Right ventricle myocardium inferior (tissue), 1 donor: ENCODE measurements at regions not wholly inside any gene's neighbourhood (a gene's known extent, or its start where the extent isn't known, plus 50 kb on each side); places are given as distances from the start of the nearest gene placed in this dataset.

ENCODE experiments used
- ATAC-seq: fragments of 200-7000 bp; cut with Tn5 transposase; one replicate; pipeline ENCODE4 v1.9.1; 2020; ENCODE audit warnings: mild to moderate bottlenecking, moderate library complexity
- DNase-seq: peaks from one replicate; pipeline ENCODE4 v3.0.0; 2021; ENCODE audit errors: missing footprints
- intact Hi-C: fragments of 100-400 bp; cut with DNase I; formaldehyde crosslinking; loops from one replicate; pipeline ENCODE4 v1.11.0; 2022
- donor health status: DM: no; HTN: yes; CAD: no; lungs with severe emphysema.

DNA sequence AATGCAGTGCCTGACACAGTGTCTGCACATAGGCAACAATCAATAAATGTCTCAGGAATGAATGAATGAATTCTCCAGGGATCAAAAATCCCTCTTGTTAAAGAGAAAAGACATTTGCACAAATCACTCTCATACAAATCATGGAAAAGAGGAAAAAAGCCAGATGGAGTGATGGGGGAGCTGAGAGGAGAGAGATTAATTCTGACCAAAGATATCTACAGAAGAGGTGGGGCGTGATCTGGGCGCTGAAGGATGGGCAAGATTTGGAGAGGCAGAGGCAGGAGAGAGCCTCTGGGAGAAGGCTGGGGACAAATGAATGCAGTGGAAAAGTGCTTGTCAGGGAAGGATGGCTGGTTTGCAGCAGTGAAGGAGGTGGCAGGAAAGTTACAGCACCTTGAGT lies 142.9 kb upstream of the BACH2 start:
- DNase-seq (no peak), ATAC-seq (no peak)
- intact Hi-C loops = no loop called here

DNA sequence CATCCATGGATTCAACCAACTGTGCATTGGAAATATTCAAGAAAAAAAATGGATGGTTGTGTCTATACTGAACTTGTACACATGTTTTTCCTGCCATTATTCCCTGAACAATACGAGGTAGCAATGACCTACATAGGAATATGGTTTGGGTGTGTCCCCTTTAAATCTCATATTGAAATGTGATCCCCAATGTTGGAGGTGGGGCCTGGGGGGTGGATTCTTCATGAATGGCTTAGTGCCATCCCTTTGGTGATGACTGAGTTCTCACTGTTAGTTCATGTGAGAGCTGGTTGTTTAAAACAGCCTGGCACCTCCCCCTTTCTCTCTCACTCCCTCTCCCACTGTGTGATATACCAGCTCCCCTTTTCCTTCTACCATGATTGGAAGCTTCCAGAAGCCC lies 139.8 kb upstream of the BACH2 start:
- ATAC-seq (no peak), DNase-seq (no peak)
- intact Hi-C loops = no loop called here

DNA sequence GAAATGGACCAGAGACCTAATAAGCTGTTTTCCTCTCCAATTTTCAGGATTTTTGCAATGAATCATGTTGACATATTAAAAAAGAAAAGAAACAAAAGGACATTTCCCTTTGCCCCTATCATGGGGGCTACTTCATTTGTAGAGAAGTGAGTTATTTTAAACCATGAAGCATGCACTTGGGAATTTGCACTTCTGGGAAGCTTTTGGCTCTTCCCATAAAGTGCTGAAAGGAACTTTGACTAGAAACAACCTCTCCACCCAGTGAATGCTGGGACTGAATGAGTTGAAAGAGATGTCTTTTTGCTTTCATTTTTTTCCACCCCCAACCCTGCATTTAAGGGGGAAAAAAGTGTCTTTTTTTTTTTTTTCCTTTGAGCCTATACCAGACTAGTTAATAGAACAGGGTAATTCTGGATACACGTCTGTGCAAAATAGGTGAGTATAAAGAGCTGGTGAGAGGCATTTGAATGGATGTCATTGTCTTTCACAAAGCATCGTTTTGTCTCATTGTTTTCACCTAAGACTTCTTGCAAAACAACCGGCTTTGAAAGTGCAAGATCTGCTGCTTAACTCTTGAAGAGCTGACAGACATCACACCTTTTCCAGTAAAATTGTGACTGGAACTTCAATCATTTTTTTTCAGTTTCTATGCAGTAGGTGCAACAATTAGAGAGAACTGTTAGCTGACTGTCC lies 138.7 kb upstream of the BACH2 start:
- ATAC-seq (no peak), DNase-seq (no peak)
- intact Hi-C loops = no loop called here

DNA sequence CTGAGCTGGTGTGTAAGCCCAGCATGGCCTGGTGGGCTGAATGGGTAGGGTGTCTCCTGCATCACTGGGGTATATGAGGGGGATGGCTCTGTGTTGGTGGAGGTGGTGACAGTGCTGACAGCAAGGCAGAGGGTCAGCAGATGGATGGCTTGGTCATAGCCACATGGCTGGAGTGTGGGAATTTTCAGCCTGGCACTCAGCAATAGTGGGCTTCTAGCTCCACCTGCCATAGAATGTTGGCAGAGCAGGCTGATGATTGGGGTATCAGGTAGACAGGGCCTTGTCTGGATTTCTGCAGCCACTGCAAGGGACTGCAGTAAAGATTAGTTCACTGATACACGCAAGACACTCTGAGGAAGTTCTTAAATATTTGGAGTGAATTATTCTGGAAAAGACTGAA lies 137.5 kb upstream of the BACH2 start:
- ATAC-seq (no peak), DNase-seq (no peak)
- intact Hi-C loops = no loop called here

DNA sequence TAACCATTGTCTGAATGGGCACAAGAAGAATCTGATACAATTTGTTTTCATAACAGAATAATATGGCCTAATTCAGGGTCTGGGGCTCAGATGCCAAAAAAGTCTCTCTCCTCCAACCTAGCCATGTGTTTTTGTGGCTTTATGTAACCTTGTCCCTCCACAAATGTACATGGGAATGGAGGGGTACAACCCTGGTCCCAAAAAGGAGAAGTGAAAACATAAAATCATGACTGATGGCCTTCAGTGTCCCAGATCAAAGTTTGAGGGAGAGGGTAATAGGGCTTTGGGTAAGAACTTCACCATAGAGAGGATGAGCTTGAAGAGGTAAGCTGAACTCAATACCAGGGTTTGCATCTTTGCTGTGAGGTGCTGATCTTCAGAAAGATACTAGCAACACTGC lies 136.3 kb upstream of the BACH2 start:
- DNase-seq (no peak), ATAC-seq (no peak)
- intact Hi-C loops = no loop called here

DNA sequence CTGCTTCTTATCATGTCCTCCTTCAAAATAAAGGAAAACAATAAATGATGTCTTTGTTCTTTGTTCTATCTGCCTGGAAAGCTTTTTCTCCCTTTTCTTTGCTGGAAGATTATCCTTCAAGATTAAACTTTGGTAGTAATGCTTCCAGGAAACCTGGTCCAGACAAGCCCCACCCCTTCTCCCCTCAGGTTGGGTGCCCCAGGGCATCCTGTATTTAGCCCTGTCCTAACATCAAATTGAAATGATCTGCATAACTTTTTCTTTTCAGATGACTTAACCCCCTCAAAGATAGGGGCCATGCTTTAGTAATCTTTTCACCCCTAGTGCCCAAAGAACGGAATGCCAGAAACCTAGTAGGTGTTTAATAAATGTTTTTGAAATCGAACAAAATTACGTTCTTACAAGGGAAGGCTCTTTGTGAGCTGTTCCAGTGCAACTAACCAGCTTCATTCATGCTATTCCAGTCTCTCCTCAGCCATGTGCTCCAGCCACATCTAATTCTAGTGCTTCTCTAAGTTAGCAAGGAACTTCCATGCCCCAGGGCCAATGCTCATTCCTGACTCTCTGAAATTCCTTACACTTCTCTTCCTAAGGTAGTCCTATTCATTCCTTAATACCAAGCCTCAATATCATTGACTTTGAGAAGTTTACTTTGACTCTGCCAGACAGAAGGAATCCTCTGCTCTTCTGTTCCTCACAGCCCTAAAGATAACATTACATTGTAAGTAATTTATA lies 135.6 kb upstream of the BACH2 start:
- intact Hi-C loops = no loop called here
- DNase-seq = no peak
- no peak for ATAC-seq

DNA sequence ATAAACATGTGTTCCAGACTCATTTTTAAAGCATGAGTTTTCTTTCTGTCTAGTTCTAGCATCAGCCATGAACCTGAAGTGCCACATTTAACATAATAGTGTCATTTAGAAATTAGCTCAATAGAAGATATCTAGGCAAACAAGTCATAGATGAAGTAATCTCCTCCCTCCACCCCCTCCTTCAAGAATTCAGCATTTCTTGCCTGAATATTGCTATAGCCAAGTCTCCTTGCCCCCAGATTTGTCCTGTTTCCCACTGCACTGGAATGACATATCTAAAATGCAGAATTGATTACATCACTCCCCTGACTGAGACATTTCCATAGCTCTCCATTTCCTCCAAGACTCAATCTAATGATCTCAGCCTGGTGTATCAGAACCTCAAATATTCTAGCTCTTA lies 134.9 kb upstream of the BACH2 start:
- DNase-seq (no peak), ATAC-seq (no peak)
- intact Hi-C loops = no loop called here

DNA sequence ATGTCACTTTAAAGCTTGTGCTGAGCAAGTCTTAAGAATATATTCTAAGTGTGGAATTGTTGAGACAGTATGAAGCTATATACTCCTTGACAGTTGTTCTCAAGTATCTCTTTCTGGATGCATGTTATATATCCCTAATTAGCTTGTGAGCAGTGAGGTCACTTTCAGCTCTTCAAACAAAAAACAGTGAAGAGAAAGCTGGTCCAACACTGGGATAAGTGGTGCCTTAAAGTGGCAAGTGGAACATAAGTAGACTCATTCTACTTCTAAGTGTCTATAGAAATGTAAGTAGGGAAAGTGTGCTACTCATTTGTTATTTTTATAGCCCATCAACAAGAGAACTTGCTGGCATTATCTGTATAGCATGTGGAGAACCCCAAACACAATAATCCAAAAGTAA lies 133.1 kb upstream of the BACH2 start:
- ATAC-seq (no peak), DNase-seq (no peak)
- intact Hi-C loops = no loop called here

DNA sequence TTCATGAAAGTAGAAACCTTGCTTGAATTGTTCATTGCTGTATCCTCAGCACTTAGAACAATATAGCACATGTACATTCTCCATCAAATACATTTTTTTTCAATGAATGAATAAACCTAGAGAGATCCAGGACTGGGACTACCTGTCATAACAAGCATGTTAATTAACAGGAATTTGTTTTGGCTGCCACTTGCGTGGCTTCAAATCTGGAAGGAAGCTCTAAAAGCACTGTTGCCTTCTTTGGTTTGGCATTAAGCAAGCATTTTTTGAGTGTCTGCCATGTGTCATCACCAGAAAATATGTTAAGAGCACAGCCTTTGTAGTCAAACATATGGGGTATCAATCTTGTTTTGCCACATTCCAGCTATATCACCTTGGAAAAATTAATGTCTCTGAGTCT lies 131.9 kb upstream of the BACH2 start:
- no peak for DNase-seq
- intact Hi-C loops = no loop called here
- ATAC-seq = no peak

DNA sequence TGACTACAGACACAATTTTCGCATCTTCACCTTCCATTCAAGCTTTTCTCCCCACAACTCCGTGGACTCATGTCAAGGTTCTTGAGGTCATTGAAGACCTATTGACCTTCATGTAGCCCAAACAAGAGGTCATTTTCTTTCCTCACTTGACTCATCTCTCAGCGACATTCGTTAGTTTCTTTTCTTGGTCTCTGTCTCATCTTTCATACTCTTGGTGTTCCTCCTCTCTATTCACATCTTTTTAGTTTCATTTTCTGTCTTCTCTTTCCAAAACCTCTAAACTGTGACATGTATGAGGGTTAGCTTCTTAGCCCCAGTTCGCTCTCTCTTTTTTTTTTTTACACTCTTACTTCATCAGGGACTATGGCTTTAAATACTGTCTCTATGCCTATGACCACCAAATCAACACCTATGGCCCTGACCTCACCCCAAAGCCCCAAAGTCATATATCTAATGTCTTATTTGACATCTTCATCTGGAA lies 128.6 kb upstream of the BACH2 start:
- ATAC-seq = no peak
- no peak for DNase-seq
- intact Hi-C loops = no loop called here

DNA sequence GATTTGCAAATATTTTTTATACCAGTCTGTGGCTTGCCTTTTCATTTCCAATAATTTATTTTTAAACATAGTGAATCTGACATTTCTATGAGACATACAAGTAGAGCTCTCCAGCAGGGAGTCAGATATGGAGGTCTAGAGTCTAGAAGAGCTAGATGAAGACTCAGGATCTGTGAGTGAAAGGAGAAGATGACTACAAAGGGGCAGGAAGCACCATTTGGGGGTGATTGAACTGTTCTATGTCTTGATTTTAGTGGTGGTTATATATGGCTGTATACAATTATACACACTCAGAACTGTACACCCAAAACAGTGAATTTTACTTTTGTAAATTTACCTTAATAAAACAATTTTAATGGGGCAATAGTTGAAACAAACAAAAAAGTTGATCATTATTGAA lies 127.9 kb upstream of the BACH2 start:
- no peak for DNase-seq
- ATAC-seq = no peak
- intact Hi-C loops = no loop called here

DNA sequence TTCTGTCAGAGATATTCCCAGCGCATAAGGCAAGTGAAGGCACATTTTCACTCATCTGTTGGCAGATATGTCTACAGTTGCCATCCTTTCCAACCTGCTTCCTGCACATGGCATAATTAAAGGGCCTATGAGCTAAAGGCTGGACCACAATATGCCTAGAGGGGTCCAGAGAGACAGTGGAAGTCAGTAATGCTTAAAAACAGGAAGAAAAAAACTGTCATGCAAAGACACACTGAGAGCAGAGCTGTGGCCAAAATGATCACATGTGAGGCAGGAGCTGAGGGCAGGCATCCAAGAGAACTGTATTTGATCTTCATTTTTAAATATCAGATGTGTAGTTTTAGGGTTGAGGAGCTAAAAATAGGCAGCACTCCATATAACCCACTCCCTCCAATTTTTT lies 125.0 kb upstream of the BACH2 start:
- intact Hi-C loops = no loop called here
- ATAC-seq = no peak
- DNase-seq = no peak

DNA sequence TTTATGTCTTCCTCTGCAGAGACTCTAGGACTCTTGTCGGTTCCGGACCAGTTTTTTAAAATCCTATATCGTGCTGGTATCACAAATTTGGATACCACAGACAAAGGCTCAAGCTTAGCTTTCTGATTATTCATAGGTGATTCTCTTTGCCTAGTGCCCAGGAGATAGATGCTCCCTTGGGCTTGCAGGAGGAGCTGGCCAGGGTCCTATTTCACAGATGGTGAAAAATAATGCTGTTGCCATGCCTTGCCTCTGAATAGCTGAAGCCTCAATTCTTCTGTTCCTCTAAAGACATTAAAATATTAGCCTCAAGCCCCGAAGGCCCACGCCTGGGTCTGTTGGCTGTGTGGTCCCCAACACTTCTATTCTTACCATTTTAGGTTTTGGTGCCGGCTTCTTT lies 123.9 kb upstream of the BACH2 start:
- ATAC-seq (no peak), DNase-seq (no peak)
- intact Hi-C loops = no loop called here

DNA sequence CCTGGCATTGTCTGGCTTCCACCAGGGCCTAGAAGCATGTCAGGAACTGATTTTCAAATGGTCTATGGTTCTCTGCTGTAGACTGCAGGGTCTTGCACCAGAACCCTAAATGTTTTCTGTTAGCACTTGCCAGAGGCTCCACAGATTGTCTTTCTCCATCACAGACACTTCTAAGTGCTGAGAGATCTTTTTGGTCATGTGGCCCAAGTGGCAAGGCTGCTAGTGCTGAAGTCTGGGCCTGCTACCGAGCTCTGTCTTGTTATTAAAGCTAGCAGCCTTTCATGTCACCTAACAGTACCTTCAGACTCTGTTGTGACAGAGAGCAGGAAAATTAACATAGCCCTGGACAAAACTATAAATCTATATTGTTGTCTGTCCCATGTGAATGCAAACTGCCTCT lies 120.7 kb upstream of the BACH2 start:
- peak; percentile 78 for ATAC-seq
- intact Hi-C loops = no loop called here

DNA sequence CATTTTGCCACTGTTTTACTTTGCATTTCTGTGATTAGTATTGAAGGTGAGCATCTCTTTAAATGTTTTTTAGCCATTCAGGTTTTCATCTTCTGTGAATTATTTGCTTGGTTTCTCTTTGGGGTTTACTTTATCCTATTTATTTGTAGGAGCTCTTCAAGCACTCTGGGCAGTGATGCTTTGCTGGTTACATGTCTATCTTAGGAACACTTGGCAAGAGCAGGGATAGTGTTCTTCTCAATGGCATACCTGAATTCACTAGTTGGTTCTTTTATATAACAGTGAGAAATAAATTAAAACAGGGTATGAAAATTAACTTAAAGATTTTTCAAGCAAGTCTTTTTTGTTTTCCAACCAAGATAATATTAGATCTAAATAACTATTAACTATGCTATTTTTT lies 119.7 kb upstream of the BACH2 start:
- ATAC-seq = no peak
- DNase-seq = no peak
- intact Hi-C loops = no loop called here

More for the DNA sequence above, 120.7 kb upstream of the BACH2 start:
- DNase-seq = no peak

DNA sequence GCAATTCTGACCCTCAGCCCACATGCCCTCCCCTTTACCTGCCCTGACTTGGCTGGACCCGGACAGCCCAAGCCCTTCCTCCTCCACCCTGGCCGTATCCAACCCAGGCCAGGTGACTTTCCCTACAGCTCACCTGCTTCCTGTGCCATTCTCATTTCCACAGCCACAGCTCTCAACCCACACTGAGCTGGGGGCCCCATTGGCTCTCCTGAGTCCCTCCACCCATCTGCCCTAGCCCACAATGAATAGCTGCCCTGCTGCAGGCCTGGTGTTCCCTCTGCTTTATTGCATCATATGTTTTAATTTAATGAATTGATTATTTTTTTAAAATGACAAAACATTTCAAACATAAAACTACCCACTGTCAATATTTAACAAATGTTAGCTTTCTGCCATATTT lies 118.5 kb upstream of the BACH2 start:
- intact Hi-C loops = no loop called here
- ATAC-seq (no peak), DNase-seq (no peak)

DNA sequence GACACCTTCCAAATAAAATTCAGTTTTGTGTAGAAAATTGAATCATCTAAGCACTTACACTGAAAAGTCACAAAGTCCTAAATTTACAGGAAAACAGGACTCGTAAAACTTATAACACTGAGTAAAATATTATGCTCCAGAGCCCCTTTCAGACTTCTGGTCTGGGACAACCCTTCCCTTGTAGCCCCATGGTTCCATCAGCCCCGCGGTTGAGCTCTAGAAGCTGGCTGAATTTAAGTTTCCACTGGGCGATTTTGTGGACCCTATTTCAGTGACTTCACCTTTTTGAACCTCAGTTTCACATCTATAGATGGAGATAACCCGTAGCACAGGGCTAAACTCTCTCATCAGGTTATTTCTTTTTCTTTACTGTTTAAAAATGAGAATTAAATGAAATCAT lies 117.7 kb upstream of the BACH2 start:
- intact Hi-C loops = no loop called here
- DNase-seq (no peak), ATAC-seq (no peak)

DNA sequence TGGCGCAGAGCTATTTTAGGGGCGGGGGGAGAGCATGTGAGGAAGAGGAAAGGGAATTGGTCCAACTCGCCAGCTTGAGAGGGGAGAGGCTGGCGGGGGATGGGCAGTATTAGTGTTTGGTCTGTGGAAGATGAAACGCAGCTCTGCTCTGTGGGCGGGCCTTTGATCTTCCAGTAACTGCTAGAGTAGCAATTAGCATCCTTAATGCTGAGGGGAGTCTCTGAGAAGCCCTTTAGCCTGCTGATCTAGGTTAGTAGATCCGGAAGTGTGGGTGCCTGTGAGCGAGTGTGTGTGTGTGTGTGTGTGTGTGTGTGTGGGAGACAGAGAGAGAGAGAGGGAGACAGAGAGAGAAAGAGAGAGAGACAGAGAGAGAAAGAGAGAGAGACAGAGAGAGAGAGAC lies 117.2 kb upstream of the BACH2 start:
- intact Hi-C loops = no loop called here
- no peak for ATAC-seq
- DNase-seq = no peak

DNA sequence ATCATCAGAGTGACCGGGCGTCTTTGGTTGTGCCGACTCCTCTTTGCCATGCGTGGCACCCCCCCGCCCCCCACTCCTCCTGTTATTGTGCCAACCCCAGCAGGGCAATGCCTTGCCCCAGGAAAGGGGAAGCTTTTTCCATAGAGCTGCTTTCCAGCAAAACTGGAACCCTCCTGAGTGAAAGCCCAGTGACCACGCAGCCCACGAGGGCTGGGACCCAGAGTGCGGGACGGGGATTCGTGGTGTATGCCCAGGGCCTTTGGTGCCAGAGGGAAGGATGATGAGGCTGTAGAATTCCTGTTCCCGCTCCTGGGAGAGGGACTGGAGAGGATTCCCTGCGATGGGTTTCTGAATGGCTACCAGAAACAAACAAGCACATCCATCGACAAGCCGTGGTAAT lies 116.8 kb upstream of the BACH2 start:
- intact Hi-C loops = no loop called here
- DNase-seq (no peak), ATAC-seq (no peak)

DNA sequence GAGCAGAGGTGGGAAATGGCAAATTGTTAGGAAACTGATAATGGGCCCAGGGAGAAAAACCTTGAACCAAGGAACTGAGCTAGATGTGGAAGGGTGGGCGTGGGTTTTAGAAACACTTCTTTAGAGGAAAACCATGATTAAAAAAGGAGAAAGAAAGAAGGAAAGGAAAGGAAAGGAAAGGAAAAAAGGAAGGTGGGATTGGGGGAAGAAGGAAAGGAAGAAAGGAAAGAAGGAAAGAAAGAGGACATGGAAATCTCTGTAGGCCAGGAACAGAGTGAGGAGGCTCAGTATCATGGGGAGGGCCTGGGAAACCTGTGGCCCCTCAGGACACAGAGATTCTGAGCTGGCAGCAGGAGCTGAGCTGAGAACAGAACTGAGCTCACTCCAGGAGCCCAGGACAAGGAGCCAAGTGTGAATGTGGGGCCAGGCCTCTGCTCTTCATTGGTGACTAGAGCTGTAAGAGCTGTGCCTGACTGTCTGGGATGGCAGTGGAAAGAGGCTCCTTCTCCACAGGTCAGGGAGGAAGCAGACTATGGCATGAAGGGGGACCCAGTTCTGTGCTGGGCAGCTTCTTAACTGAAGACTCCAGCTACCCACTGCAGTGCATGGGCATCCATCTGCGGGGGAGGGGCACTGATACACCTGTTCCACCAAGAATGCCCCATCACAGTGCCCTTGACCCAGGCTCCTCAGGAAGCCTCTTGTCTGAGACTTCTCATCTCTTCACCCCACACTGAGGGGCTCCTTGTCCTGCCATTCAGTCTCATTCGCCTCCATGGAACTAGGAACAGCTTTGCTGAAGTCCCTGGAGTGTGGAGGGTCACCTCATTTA lies 116.1 kb upstream of the BACH2 start:
- DNase-seq (no peak), ATAC-seq (no peak)
- intact Hi-C loops = no loop called here
